ENCODE measurements at regions not wholly inside any gene's neighbourhood (a gene's known extent, or its start where the extent isn't known, plus 50 kb on each side); places are given as distances from the start of the nearest gene placed in this dataset.
A peak's percentile ranks its signal among the peaks of the same experiment; 100 is the strongest.

- no peaks in the 10 kb centered on the region for H3K79me1 ChIP-seq (ENCODE audit: low read depth in 1 of 2, low read length in 2 of 2)
- no peak overlapping the region for H2AK9ac ChIP-seq (replicated peaks; ENCODE audit: low read depth, low read length, poor library complexity)
- H2AK5ac ChIP-seq (ENCODE audit: low read depth, low read length): no peak overlapping the region
- no peak overlapping the region for H2BK20ac ChIP-seq (ENCODE audit: low read depth, low read length)
- ATAC-seq (ENCODE audit: low read depth) (no peak), DNase-seq (no peak)
- no peaks in the 10 kb centered on the region for H3K4me1 ChIP-seq (ENCODE audit: control insufficient read depth, insufficient read depth, low read length)
- H3K4me3 ChIP-seq (ENCODE audit: insufficient read depth, low read depth, low read length): no peak overlapping the region
- H2AFZ ChIP-seq (replicated peaks; ENCODE audit: low read length, poor library complexity): no peak overlapping the region
- BruUV-seq (replicated peaks): no TSS peak
- intact Hi-C loops (cut with micrococcal nuclease): no loop called here
- H3K9ac ChIP-seq (ENCODE audit: low read depth, low read length): no peak overlapping the region
- no peak overlapping the region for H4K8ac ChIP-seq (ENCODE audit: low read depth in 2 of 2, low read length in 2 of 2)
- ChIA-PET POLR2A (ENCODE audit: unreplicated experiment) (no interaction called here), CTCF (no interaction called here)
- no peaks in the 10 kb centered on the region for H3K9me1 ChIP-seq (ENCODE audit: insufficient read depth, low read length)
- no peak overlapping the region for H3K4me2 ChIP-seq (ENCODE audit: low read depth, low read length)
- peaks cover 68% of the 10 kb centered on the region for H3K9me3 ChIP-seq (ENCODE audit: control insufficient read depth, insufficient read depth, low read length)
- H2BK5ac ChIP-seq (ENCODE audit: low read depth, low read length, poor library complexity, severe bottlenecking): peak overlapping the region; percentile 81
- no peak overlapping the region for H3K23ac ChIP-seq (ENCODE audit: low read depth, low read length)
- H4K20me1 ChIP-seq (ENCODE audit: insufficient read depth, low read length): no peaks in the 10 kb centered on the region
- in situ Hi-C loops (cut with MboI; ENCODE audit: low sequenced_read_pairs): no loop called here
- no peak overlapping the region for H4K91ac ChIP-seq (ENCODE audit: insufficient read depth, low read depth, low read length)
- H2BK120ac ChIP-seq (ENCODE audit: low read depth, low read length): no peak overlapping the region
- no peak overlapping the region for H2BK15ac ChIP-seq (ENCODE audit: low read depth, low read length)
- no peak overlapping the region for H3K56ac ChIP-seq (ENCODE audit: extremely low read depth, insufficient read depth, low read length)
- TF ChIP-seq BHLHE40 (IDR thresholded peaks at IDR 0.05; ENCODE audit: low read depth, low read length) (no peak), RCOR1 (IDR thresholded peaks at IDR 0.05; ENCODE audit: insufficient replicate concordance, low read length) (no peak), CEBPB (IDR thresholded peaks at IDR 0.05; ENCODE audit: low read depth, low read length) (no peak), CHD1 (IDR thresholded peaks at IDR 0.05; ENCODE audit: low read depth, low read length) (no peak), MXI1 (IDR thresholded peaks at IDR 0.05; ENCODE audit: borderline replicate concordance, low read depth, low read length) (no peak), RFX5 (IDR thresholded peaks at IDR 0.05; ENCODE audit: low read depth, low read length) (no peak), POLR2A (IDR thresholded peaks at IDR 0.05; ENCODE audit: low read depth, low read length) (no peak)
- dilution Hi-C loops (cut with HindIII; ENCODE audit: low sequenced_read_pairs, unreplicated experiment): no loop called here
- no peak overlapping the region for H4K5ac ChIP-seq (ENCODE audit: low read depth, low read length)
- no peaks in the 10 kb centered on the region for H3K27me3 ChIP-seq (ENCODE audit: control insufficient read depth, insufficient read depth, low read length)
- no peak overlapping the region for H3K27ac ChIP-seq (ENCODE audit: insufficient read depth, low read length)
- H3K18ac ChIP-seq (ENCODE audit: low read depth, low read length): no peak overlapping the region
- H3K14ac ChIP-seq (replicated peaks; ENCODE audit: low read depth, low read length): no peak overlapping the region
- WGBS, 2 experiments (ENCODE audit: extremely low coverage in 2 of 2, insufficient read length in 1 of 2): 66% methylated on average over 5 of the region's 16 CpGs; no CpG with 5 or more reads in 1 of the 2 experiments
- no peak overlapping the region for H3K4ac ChIP-seq (ENCODE audit: low read depth, low read length)
- H3K36me3 ChIP-seq (ENCODE audit: control insufficient read depth, insufficient read depth, low read length): no peaks in the 10 kb centered on the region
These were observed 1286.1 kb downstream of the BRD1 start for GRCh38 chr22:48541401-48542098.

Measured in IMR-90 (cell line).